Lung (tissue), 11 donors: ENCODE measurements at regions not wholly inside any gene's neighbourhood (a gene's known extent, or its start where the extent isn't known, plus 50 kb on each side); places are given as distances from the start of the nearest gene placed in this dataset.
"Not testable (repeated sequence)": the region's sequence is repeated elsewhere in the genome, so short reads cannot be mapped to it uniquely, and the experiment has no call there.

Source experiments
- ATAC-seq: fragments of 200-7000 bp; cut with Tn5 transposase; one replicate; pipeline ENCODE4 v1.9.1; 2020; ENCODE audit warnings: moderate number of reproducible peaks; ENCODE audit not compliant: insufficient read depth, low FRiP score
- DNase-seq, 3 donors: peaks; one replicate each; pipeline ENCODE4 v3.0.0-alpha.2; 2013 to 2017
- H3K27ac ChIP-seq, 2 donors: one replicate each; pipeline ENCODE4 v1.5.1; 2013; ENCODE audit warnings: mild to moderate bottlenecking in 2 of 2, moderate library complexity in 2 of 2, control low read depth in 1 of 2, inconsistent platforms in 1 of 2, low read depth in 1 of 2, low read length in 1 of 2
- H3K27me3 ChIP-seq, 3 donors: one replicate each; pipeline ENCODE4 v1.5.1; 2013; ENCODE audit warnings: low read length in 2 of 3; ENCODE audit not compliant: control insufficient read depth in 3 of 3, insufficient read depth in 3 of 3
- H3K36me3 ChIP-seq, 4 donors: one replicate each; pipeline ENCODE4 v1.5.1; 2013; ENCODE audit warnings: low read length in 4 of 4, mild to moderate bottlenecking in 1 of 4, moderate library complexity in 1 of 4; ENCODE audit not compliant: control insufficient read depth in 4 of 4, insufficient read depth in 4 of 4
- H3K4me1 ChIP-seq, 5 donors: one replicate each; pipeline ENCODE4 v1.5.1; 2013; ENCODE audit warnings: low read length in 5 of 5, mild to moderate bottlenecking in 2 of 5, moderate library complexity in 1 of 5; ENCODE audit not compliant: control insufficient read depth in 5 of 5, insufficient read depth in 5 of 5
- H3K4me3 ChIP-seq: one replicate; pipeline ENCODE4 v1.5.1; 2013; ENCODE audit warnings: mild to moderate bottlenecking, control low read depth, moderate library complexity
- H3K9ac ChIP-seq, 2 donors: one replicate each; pipeline ENCODE4 v1.5.1; 2013; ENCODE audit warnings: low read length in 2 of 2, control low read depth in 1 of 2; ENCODE audit not compliant: insufficient read depth in 1 of 2
- H3K9me3 ChIP-seq, 4 donors: one replicate each; pipeline ENCODE4 v1.5.1; 2013; ENCODE audit warnings: low read length in 3 of 4, mild to moderate bottlenecking in 1 of 4, moderate library complexity in 1 of 4; ENCODE audit not compliant: control insufficient read depth in 4 of 4, insufficient read depth in 3 of 4
- WGBS, 2 donors: extraction: QIAGEN DNeasy Blood & Tissue Kit; methylation state at CpG; one replicate each; pipeline ENCODE4 v1.1.7; 2013; 5-methylcytosine and 5-hydroxymethylcytosine counted together
- TF ChIP-seq, protein P1 (sequence below): IDR thresholded peaks from 2 replicates; pipeline ENCODE4 v1.5.1; 2012; ENCODE audit warnings: mild to moderate bottlenecking; ENCODE audit errors: control extremely low read depth, extremely low read depth
- donor health status: control.
- donor health status: control.
- donor health status: Bipolar disorder and iron deficiency.
- donor health status: healthy.
- donor health status: DM: yes; HTN: yes; CAD: no.

DNA sequence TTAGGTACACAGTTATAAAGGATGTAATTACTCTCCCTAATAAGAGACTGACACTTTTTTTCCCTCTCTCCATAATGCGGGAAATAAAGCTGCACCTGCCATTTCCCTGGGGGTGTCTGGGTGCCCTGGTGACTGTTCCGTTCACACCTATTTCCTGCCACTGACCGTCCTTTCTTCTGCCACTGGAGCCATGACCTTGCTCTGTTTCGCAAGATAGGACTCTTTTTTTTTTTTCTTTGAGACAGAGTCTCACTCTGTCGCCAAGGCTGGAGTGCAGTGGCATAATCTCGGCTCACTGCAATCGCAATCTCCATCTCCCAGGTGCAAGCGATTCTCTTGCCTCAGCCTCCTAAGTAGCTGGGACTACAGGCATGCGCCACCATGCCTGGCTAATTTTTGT lies 66.1 kb upstream of the SERBP1 start:
- Histone ChIP-seq H3K9ac (no peak overlapping the region), H3K9me3 (no peaks in the 10 kb centered on the region), H3K36me3 (no peaks in the 10 kb centered on the region), H3K4me3 (no peak overlapping the region), H3K27me3 (no peaks in the 10 kb centered on the region), H3K27ac (no peak overlapping the region), H3K4me1 (no peaks in the 10 kb centered on the region)
- WGBS, 2 donors: 67 to 68% methylated on average over 9 of the region's 9 CpGs
- TF ChIP-seq, protein P1, sequence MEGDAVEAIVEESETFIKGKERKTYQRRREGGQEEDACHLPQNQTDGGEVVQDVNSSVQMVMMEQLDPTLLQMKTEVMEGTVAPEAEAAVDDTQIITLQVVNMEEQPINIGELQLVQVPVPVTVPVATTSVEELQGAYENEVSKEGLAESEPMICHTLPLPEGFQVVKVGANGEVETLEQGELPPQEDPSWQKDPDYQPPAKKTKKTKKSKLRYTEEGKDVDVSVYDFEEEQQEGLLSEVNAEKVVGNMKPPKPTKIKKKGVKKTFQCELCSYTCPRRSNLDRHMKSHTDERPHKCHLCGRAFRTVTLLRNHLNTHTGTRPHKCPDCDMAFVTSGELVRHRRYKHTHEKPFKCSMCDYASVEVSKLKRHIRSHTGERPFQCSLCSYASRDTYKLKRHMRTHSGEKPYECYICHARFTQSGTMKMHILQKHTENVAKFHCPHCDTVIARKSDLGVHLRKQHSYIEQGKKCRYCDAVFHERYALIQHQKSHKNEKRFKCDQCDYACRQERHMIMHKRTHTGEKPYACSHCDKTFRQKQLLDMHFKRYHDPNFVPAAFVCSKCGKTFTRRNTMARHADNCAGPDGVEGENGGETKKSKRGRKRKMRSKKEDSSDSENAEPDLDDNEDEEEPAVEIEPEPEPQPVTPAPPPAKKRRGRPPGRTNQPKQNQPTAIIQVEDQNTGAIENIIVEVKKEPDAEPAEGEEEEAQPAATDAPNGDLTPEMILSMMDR: no peak
- DNase-seq (no peak), ATAC-seq (no peak)

DNA sequence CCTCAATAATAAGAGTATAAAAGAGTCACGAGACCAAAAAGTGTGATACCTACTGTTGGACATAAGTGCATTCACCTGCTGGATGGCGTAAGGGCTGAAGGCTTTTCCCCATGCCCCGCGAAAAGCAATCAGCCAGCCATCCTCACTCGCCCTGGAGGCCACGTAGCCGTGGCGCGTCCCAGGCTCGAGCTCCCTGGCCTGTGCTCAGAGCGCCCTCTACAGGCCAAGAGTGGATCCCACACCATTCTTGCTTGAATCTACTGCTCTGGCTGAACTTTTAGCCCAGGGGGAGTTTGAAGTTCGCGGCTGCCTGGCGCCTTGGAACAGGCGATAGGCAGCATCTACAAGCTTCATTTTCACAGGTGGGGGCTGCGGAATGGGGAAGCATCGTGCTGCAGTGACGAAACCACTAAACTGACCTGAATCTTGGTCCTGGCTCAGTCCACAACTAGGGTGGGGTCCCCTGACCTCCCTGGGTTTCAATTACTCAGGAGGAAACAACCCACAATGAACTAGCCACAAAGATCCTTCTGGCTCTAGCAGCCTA lies 70.3 kb upstream of the SERBP1 start:
- Histone ChIP-seq H3K9me3 (no peaks in the 10 kb centered on the region), H3K4me1 (no peaks in the 10 kb centered on the region), H3K27me3 (peaks cover 0 to 12% (median 0%) of the 10 kb centered on the region in 3 donors), H3K9ac (peak overlapping the region in 1 of 2 donors; percentile 23), H3K36me3 (no peaks in the 10 kb centered on the region), H3K4me3 (no peak overlapping the region), H3K27ac (no peak overlapping the region)
- DNase-seq (peak; percentile 85 to 89 (median 87)), ATAC-seq (peak; percentile 97)
- WGBS, 2 donors: 1 to 2% methylated on average over 18 of the region's 18 CpGs
- TF ChIP-seq, protein P1: peak; percentile 99

DNA sequence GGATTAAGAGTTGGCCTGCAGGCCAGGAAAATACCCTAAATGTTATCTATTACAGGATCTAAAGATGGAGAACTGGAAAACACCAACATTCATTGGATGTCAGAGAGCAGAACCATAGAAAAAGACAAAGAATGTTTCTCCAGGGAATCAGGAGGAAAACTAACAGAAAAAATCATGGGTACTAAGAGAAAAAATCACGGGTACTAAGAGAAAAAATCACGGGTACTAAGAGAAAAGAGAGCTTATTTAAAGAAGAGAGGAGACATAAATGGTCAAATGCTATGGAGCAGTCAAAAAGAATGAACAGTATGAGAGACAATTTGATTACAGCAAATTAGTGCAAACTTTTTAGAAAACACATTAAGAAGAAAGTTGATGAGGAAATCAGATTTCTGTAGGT lies 73.8 kb upstream of the SERBP1 start:
- no peak overlapping the region for H3K27ac ChIP-seq
- TF ChIP-seq, protein P1: no peak
- peaks cover 0 to 12% (median 0%) of the 10 kb centered on the region in 3 donors for H3K27me3 ChIP-seq
- H3K4me1 ChIP-seq: no peaks in the 10 kb centered on the region
- WGBS, 2 donors: 88 to 94% methylated on average over 2 of the region's 2 CpGs
- H3K9me3 ChIP-seq: no peaks in the 10 kb centered on the region
- no peak overlapping the region for H3K9ac ChIP-seq
- ATAC-seq: no peak
- H3K36me3 ChIP-seq: no peaks in the 10 kb centered on the region
- no peak for DNase-seq
- no peak overlapping the region for H3K4me3 ChIP-seq

DNA sequence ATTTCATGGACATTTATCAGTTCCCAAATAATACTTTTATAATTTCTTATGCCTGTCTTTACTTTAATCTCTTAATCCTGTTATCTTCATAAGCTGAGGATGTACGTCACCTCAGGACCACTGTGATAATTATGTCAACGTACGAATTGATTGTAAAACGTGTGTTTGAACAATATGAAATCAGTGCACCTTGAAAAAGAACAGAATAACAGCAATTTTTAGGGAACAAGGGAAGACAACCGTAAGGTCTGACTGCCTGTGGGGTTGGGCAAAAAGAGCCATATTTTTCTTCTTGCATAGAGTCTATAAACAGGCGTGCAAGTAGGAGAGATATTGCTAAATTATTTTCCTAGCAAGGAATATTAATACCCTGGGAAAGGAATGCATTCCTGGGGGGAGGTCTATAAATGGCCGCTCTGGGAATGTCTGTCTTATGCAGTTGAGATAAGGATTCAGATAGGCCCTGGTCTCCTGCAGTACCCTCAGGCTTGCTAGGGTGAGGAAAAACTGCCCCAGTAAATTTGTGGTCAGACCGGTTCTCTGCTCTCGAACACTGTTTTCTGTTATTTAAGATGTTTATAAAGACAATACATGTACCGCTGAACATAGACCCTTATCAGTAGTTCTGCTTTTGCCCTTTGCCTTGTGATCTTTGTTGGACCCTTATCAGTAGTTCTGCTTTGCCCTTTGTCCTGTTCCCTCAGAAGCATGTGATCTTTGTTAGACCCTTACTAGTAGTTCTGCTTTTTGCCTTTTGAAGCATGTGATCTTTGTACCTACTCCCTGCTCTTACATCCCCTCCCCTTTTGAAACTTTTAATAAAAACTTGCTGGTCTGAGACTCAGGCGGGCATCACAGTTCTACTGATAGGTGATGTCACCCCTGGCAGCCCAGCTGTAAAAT lies 83.4 kb upstream of the SERBP1 start:
- not testable (repeated sequence) for H3K9ac ChIP-seq, H3K27me3 ChIP-seq, H3K9me3 ChIP-seq, H3K27ac ChIP-seq, H3K4me1 ChIP-seq, H3K36me3 ChIP-seq, DNase-seq, ATAC-seq, H3K4me3 ChIP-seq
- WGBS, 2 donors: 86 to 88% methylated on average over 11 of the region's 11 CpGs
